Renal cortical epithelial cell (primary cell): ENCODE measurements at regions not wholly inside any gene's neighbourhood (a gene's known extent, or its start where the extent isn't known, plus 50 kb on each side); places are given as distances from the start of the nearest gene placed in this dataset.
"Not testable (repeated sequence)": the region's sequence is repeated elsewhere in the genome, so short reads cannot be mapped to it uniquely, and the experiment has no call there.

Source experiments
- DNase-seq: peaks from one replicate; pipeline ENCODE4 v3.0.0-alpha.2; 2011; ENCODE audit warnings: low read depth

DNA sequence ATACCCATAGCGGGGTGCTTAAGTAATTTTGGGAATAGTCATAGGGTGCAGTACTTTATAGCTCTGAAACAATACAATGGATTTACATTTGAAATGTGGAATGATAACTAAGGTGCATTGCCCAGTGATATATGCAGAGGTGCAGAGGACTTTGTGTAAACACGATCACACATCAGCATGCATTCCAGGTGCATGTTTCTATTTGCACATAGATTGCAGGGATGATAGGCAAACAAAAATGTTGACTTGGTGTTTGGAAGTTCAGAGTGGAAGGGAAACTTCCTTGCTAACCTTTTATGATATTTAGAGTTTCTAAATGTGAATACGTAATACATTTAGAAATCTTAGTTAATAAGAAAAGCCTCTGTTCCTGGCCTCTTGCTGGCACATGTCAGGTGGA is 941.5 kb downstream of the TUBA3C start:
- DNase-seq = not testable (repeated sequence)

GRCh38 chr13:18238586-18238985 is 943.0 kb downstream of the TUBA3C start:
- peak; percentile 1 for DNase-seq

DNA sequence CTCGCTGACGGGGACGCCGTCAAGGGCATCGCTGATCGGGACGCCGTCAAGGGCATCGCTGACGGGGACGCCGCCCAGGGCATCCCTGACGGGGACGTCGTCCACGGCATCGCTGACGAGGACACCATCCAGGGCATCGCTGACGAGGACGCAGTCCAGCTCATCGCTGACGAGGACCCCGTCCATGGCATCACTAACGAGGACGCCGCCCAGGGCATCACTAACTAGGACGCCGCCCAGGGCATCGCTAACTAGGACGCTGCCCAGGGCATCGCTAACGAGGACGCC is 945.2 kb downstream of the TUBA3C start:
- DNase-seq = no peak

- no peak for DNase-seq
Observed at GRCh38 chr13:18235756-18236527, 945.7 kb downstream of the TUBA3C start.

- no peak for DNase-seq
Observed at GRCh38 chr13:18235172-18235571, 946.5 kb downstream of the TUBA3C start.

DNA sequence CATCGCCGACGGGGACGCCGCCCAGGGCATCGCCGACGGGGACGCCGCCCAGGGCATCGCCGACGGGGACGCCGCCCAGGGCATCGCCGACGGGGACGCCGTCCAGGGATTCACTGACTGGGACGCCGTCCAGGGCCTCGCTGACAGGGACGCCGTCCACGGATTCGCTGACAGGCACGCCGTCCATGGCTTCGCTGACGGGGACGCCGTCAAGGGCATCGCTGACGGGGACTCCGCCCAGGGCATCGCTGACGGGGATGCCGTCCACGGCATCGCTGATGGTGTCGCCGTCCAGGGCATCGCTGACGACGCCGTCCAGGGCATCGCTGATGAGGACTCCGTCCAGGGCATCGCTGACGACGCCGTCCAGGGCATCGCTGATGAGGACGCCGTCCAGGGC is 947.2 kb downstream of the TUBA3C start:
- not testable (repeated sequence) for DNase-seq

DNA sequence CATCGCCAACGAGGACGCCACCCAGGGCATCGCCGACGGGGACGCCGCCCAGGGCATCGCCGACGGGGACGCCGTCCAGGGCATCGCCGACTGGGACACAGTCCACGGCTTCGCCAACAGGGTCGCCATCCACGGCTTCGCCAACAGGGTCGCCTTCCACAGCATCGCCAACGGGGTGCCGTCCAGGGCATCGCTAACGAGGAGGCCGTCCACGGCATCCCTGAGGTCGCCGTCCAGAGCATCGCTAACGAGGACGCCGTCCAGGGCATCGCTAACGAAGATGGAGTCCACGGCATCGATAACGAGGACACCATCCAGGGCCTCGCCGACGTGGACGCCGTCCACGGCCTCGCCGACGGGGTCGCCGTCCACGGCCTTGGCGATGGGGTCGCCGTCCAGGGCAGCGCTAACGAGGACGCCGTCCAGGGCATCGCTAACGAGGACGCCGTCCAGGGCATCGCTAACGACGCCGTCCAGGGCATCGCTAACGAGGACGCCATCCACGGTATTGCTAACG is 947.8 kb downstream of the TUBA3C start:
- no peak for DNase-seq

GRCh38 chr13:18232994-18233782 is 948.4 kb downstream of the TUBA3C start:
- DNase-seq = no peak

DNA sequence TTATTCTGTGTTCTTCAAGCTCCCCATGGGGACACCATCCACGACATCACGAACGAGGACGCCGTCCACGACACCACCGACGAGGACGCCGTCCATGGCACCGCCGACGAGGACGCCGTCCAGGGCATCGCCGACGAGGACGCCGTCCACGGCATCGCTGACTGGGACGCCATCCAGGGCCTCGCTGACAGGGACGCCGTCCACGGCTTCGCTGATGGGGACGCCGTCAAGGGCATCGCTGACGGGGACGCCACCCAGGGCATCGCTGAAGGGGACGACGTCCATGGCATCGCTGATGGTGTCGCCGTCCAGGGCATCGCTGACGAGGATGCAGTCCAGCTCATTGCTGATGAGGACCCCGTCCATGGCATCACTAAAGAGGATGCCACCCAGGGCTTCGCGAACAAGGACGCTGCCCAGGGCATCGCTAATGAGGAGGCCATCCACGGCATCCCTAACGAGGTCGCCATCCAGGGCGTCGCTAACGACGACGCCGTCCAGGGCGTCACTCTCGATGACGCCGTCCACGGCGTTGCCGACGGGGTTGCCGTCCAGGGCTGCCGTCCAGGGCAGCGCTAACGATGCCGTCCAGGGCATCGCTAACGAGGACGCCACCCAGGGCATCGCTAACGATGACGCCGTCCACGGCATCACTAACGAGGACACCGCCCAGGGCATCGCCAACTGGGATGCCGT is 949.2 kb downstream of the TUBA3C start:
- DNase-seq = no peak

GRCh38 chr13:18224411-18224810 is 957.2 kb downstream of the TUBA3C start:
- DNase-seq = not testable (repeated sequence)

DNA sequence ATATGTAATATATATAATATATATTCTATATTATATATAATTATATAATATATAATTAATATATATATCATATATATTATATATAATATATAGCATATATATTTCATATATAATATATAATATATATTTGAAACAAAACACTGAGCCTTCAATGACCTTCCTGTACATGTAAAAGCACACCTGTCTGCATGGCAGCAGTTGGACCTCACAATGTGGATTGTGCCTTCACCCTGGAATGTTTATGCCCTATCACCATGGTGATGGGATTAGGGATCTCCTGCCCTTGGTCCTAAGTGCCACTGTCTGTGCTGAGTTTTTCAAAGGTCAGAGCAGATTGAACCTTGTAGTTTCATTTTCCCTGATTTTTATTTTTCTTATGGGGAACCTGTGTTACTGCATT is 966.9 kb downstream of the TUBA3C start:
- not testable (repeated sequence) for DNase-seq

DNA sequence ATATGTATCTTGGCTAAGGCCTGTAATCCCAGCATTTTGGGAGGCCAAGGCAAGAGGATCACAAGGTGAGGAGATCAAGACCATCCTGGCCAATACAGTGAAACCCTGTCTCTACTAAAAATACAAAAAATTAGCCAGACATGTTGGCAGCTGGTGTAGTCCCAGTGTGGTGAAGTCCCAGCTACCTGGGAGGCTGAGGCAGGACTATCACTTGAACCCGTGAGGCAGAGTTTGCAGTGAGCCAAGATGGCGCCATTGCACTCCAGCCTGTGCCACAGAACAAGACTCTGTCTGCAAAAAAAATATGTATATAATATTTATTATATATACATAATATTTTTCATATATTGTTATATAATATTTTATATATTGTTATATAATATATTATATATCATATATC is 968.1 kb downstream of the TUBA3C start:
- not testable (repeated sequence) for DNase-seq

DNA sequence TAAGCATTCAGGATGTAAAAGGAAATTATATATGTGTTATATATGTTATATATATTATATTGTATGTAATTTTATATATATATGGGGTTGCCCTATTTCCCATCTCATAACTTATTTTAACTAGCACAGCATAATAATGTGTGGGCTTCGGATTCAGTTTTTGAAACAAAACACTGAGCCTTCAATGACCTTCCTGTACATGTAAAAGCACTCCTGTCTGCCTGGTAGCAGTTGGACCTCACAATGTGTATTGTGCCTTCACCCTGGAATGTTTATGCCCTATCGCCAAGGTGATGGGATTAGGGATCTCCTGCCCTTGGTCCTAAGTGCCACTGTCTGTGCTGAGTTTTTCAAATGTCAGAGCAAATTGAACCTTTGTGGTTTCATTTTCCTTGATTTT is 968.8 kb downstream of the TUBA3C start:
- peak; percentile 15 for DNase-seq

- DNase-seq = peak; percentile 62
Observed at GRCh38 chr13:18211752-18212560, 969.7 kb downstream of the TUBA3C start.

- not testable (repeated sequence) for DNase-seq
Observed at GRCh38 chr13:18204614-18205178, 976.9 kb downstream of the TUBA3C start.

- DNase-seq = not testable (repeated sequence)
Observed at GRCh38 chr13:18195365-18195678, 986.3 kb downstream of the TUBA3C start.

- not testable (repeated sequence) for DNase-seq
Observed at GRCh38 chr13:18194631-18195364, 986.8 kb downstream of the TUBA3C start.

DNA sequence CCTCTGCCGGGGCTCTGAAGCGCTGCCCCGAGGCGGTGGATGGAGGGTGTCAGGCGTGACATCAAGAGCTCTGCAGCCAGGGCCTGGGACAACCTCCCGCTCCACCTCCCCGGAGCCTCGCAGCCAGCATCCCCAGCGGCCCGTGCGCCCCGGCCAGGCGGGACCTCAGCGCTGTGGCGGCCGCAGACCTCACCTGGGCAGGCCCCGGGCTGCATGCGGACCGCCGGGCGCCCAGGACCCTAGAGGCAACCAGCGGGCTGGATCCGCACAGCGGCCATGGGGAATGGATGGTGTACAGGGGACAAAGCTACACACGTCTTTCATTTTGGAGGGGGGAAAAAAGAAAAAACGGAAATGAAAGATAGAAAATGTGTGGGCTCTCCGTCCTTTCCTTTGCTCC is 987.5 kb downstream of the TUBA3C start:
- not testable (repeated sequence) for DNase-seq
